Breast epithelium (tissue), 4 donors: ENCODE measurements at regions not wholly inside any gene's neighbourhood (a gene's known extent, or its start where the extent isn't known, plus 50 kb on each side); places are given as distances from the start of the nearest gene placed in this dataset.

Experiments used
- DNase-seq, 2 donors: peaks; one replicate each; pipeline ENCODE4 v3.0.0-alpha.2; 2019; ENCODE audit warnings: low spot score in 2 of 2
- H3K27ac ChIP-seq, 2 donors: fragments of 200-600 bp; sonication (generic) in 1 of 2; one replicate each; pipeline ENCODE4 v1.5.1; 2016 to 2019; ENCODE audit warnings: mild to moderate bottlenecking in 1 of 2
- H3K27me3 ChIP-seq, 2 donors: fragments of 200-600 bp; sonication (generic) in 1 of 2; one replicate each; pipeline versions ENCODE4 v1.5.1 to v1.6.0; 2017 to 2019; ENCODE audit warnings: control low read depth in 1 of 2, mild to moderate bottlenecking in 1 of 2
- H3K36me3 ChIP-seq: fragments of 200-600 bp; one replicate; pipeline ENCODE4 v1.5.1; 2019
- H3K4me1 ChIP-seq, 2 donors: fragments of 200-600 bp; sonication (generic); one replicate each; pipeline ENCODE4 v1.5.1; 2016 to 2019; ENCODE audit warnings: control low read depth in 1 of 2
- H3K4me3 ChIP-seq, 3 donors: fragments of 200-600 bp; sonication (generic); 1 replicate in 2 of 3; 2 replicates in 1 of 3; pipeline ENCODE4 v1.5.1; 2016 to 2019; ENCODE audit warnings: mild to moderate bottlenecking in 3 of 3, moderate library complexity in 2 of 3
- H3K9me3 ChIP-seq, 2 donors: fragments of 200-600 bp; sonication (generic) in 1 of 2; one replicate each; pipeline ENCODE4 v1.5.1; 2016 to 2019; ENCODE audit warnings: control low read depth in 1 of 2
- CTCF ChIP-seq, 3 donors: fragments of 450-650 bp; IDR thresholded peaks; one replicate each; pipeline ENCODE4 v1.5.1; 2016 to 2017; ENCODE audit warnings: antibody characterized with exemption in 3 of 3, mild to moderate bottlenecking in 3 of 3, moderate library complexity in 3 of 3
- POLR2A ChIP-seq: fragments of 450-650 bp; IDR thresholded peaks from one replicate; pipeline ENCODE4 v1.6.1; 2016; ENCODE audit warnings: antibody characterized with exemption, mild to moderate bottlenecking, moderate library complexity
- POLR2AphosphoS5 ChIP-seq, 3 donors: sonication (generic); formaldehyde crosslinking; IDR thresholded peaks; one replicate each; pipeline ENCODE4 v1.6.1; 2017; ENCODE audit warnings: antibody characterized with exemption in 3 of 3
- intact Hi-C: fragments of 100-400 bp; cut with DNase I; formaldehyde crosslinking; loops from one replicate; pipeline ENCODE4 v1.15.1; 2023; ENCODE audit warnings: low total_unique reads

GRCh38 chr7:46810986-46811385 lies 770.9 kb downstream of the TNS3 start:
- Histone ChIP-seq H3K27me3 (no peaks in the 10 kb centered on the region), H3K4me1 (no peaks in the 10 kb centered on the region), H3K4me3 (no peak overlapping the region), H3K27ac (no peak overlapping the region), H3K36me3 (no peaks in the 10 kb centered on the region), H3K9me3 (peaks cover 0 to 3% of the 10 kb centered on the region in 2 donors)
- DNase-seq = no peak
- TF ChIP-seq POLR2AphosphoS5 (IDR thresholded peaks at IDR 0.05) (no peak), POLR2A (no peak)
- intact Hi-C loops = no loop called here

- H3K9me3 ChIP-seq = no peaks in the 10 kb centered on the region
- no peak for DNase-seq
- no peak overlapping the region for H3K27ac ChIP-seq
- no peaks in the 10 kb centered on the region for H3K4me1 ChIP-seq
- intact Hi-C loops = loop anchor here (2.0 kb wide), 1 partner anchor 37 kb away; no protein-coding TSS in a partner anchor
- H3K27me3 ChIP-seq = no peaks in the 10 kb centered on the region
- TF ChIP-seq CTCF (IDR thresholded peaks at IDR 0.05) (no peak), POLR2AphosphoS5 (IDR thresholded peaks at IDR 0.05) (no peak), POLR2A (no peak)
- H3K36me3 ChIP-seq = no peaks in the 10 kb centered on the region
- H3K4me3 ChIP-seq = no peak overlapping the region
Observed at GRCh38 chr7:46809886-46810285, 772.0 kb downstream of the TNS3 start.

GRCh38 chr7:46806856-46807255 lies 775.1 kb downstream of the TNS3 start:
- no peaks in the 10 kb centered on the region for H3K27me3 ChIP-seq
- intact Hi-C loops = no loop called here
- H3K4me1 ChIP-seq = no peaks in the 10 kb centered on the region
- H3K9me3 ChIP-seq = no peaks in the 10 kb centered on the region
- TF ChIP-seq POLR2AphosphoS5 (IDR thresholded peaks at IDR 0.05) = no peak
- no peak overlapping the region for H3K4me3 ChIP-seq
- H3K36me3 ChIP-seq = no peaks in the 10 kb centered on the region
- no peak overlapping the region for H3K27ac ChIP-seq
- DNase-seq = no peak

- DNase-seq = no peak
- Histone ChIP-seq H3K9me3 (no peaks in the 10 kb centered on the region), H3K27ac (no peak overlapping the region), H3K27me3 (no peaks in the 10 kb centered on the region), H3K36me3 (no peaks in the 10 kb centered on the region), H3K4me1 (no peaks in the 10 kb centered on the region), H3K4me3 (no peak overlapping the region)
- TF ChIP-seq CTCF (IDR thresholded peaks at IDR 0.05) = no peak
- TF ChIP-seq POLR2A = no peak
- TF ChIP-seq POLR2AphosphoS5 (IDR thresholded peaks at IDR 0.05) = no peak
- intact Hi-C loops = no loop called here
Observed at GRCh38 chr7:46802479-46802878, 779.4 kb downstream of the TNS3 start.

- no peaks in the 10 kb centered on the region for H3K9me3 ChIP-seq
- TF ChIP-seq CTCF (IDR thresholded peaks at IDR 0.05) (no peak), POLR2AphosphoS5 (IDR thresholded peaks at IDR 0.05) (no peak), POLR2A (no peak)
- no peak for DNase-seq
- H3K36me3 ChIP-seq = no peaks in the 10 kb centered on the region
- no peaks in the 10 kb centered on the region for H3K27me3 ChIP-seq
- intact Hi-C loops = no loop called here
- no peak overlapping the region for H3K27ac ChIP-seq
- no peak overlapping the region for H3K4me3 ChIP-seq
- no peaks in the 10 kb centered on the region for H3K4me1 ChIP-seq
Observed at GRCh38 chr7:46791188-46791587, 790.7 kb downstream of the TNS3 start.

- Histone ChIP-seq H3K4me1 (no peaks in the 10 kb centered on the region), H3K4me3 (no peak overlapping the region), H3K36me3 (no peaks in the 10 kb centered on the region), H3K27ac (no peak overlapping the region), H3K27me3 (no peaks in the 10 kb centered on the region), H3K9me3 (no peaks in the 10 kb centered on the region)
- TF ChIP-seq POLR2A (no peak), POLR2AphosphoS5 (IDR thresholded peaks at IDR 0.05) (no peak), CTCF (IDR thresholded peaks at IDR 0.05) (no peak)
- DNase-seq = no peak
- intact Hi-C loops = no loop called here
Observed at GRCh38 chr7:46786995-46787394, 794.9 kb downstream of the TNS3 start.
